HCT116 (cell line): ENCODE measurements at regions not wholly inside any gene's neighbourhood (a gene's known extent, or its start where the extent isn't known, plus 50 kb on each side); places are given as distances from the start of the nearest gene placed in this dataset.

Experiments used
- ATAC-seq: fragments of 200-7000 bp; cut with Tn5 transposase; 2 replicates; pipeline ENCODE4 v1.9.1; 2020; ENCODE audit warnings: mild to moderate bottlenecking, moderate library complexity
- BruUV-seq: library from RNA; stranded (reverse); fragments of 400-500 nt; replicated peaks from 2 replicates; lab custom pipeline; 2021; lab: Mats Ljungman, UMichigan
- CTCF ChIA-PET: fragments of 300-600 bp; sonication (Branson Sonifier 250); formaldehyde crosslinking; loops from one replicate; lab custom pipeline; 2021; ENCODE audit warnings: antibody characterized with exemption; lab: Charles Lee
- POLR2A ChIA-PET: fragments of 300-600, 350-600 bp; sonication (Branson Sonifier 250); formaldehyde crosslinking; loops from one replicate; lab custom pipeline; 2021; ENCODE audit warnings: antibody characterized with exemption; lab: Charles Lee
- RAD21 ChIA-PET, 2 experiments: fragments of 300-600 bp; sonication (Branson Sonifier 250); formaldehyde crosslinking; loops; one replicate each; lab custom pipeline; 2023; ENCODE audit warnings: low total read pairs in 2 of 2; ENCODE audit not compliant: uncharacterized antibody in 2 of 2, unreplicated experiment in 2 of 2, low non-redundant PET in 1 of 2; lab: Charles Lee
- DNase-seq: peaks from one replicate; pipeline ENCODE4 v3.0.0-alpha.2; 2010; ENCODE audit warnings: low read depth, low spot score
- H2AFZ ChIP-seq: fragments of 200-600 bp; shearing (Covaris generic), sonication (generic); 2 replicates; pipeline ENCODE4 v1.6.1; 2017; ENCODE audit warnings: low read depth, mixed run types, mixed read lengths, antibody characterized with exemption, low read length; ENCODE audit not compliant: poor library complexity, severe bottlenecking
- H3K27ac ChIP-seq: 2 replicates; pipeline ENCODE4 v1.5.1; 2012; ENCODE audit warnings: low read depth, low read length
- H3K27me3 ChIP-seq: fragments of 200-600 bp; sonication (generic); 2 replicates; pipeline ENCODE4 v1.6.1; 2016; ENCODE audit warnings: mixed run types, low read length, mixed read lengths; ENCODE audit not compliant: insufficient read depth
- H3K36me3 ChIP-seq, 2 experiments: fragments of 200-500 bp in 1 of 2; fragments of 200-600 bp in 1 of 2; sonication (Bioruptor generic) in 1 of 2; sonication (generic) in 1 of 2; 2 replicates each; pipeline versions ENCODE4 v1.5.1 to v1.6.1; 2014 to 2016; ENCODE audit warnings: low read length in 2 of 2, inconsistent platforms in 1 of 2, mixed read lengths in 1 of 2, mixed run types in 1 of 2; ENCODE audit not compliant: insufficient read depth in 2 of 2, control insufficient read depth in 1 of 2
- H3K4me1 ChIP-seq, 2 experiments: fragments of 200-600 bp in 1 of 2; sonication (generic) in 1 of 2; 2 replicates each; pipeline versions ENCODE4 v1.5.1 to v1.6.1; 2012 to 2017; ENCODE audit warnings: low read length in 2 of 2, inconsistent platforms in 1 of 2, mild to moderate bottlenecking in 1 of 2, mixed read lengths in 1 of 2, mixed run types in 1 of 2, moderate library complexity in 1 of 2; ENCODE audit not compliant: insufficient read depth in 2 of 2, control insufficient read depth in 1 of 2
- H3K4me2 ChIP-seq: fragments of 200-600 bp; sonication (generic); 2 replicates; pipeline ENCODE4 v1.6.1; 2017; ENCODE audit warnings: mixed run types, low read length, mixed read lengths
- H3K4me3 ChIP-seq, 2 experiments: fragments of 200-600 bp in 1 of 2; sonication (generic) in 1 of 2; replicated peaks in 1 of 2; 2 replicates each; pipeline ENCODE4 v1.5.1; 2011 to 2016; ENCODE audit warnings: low read length in 2 of 2, control low read depth in 1 of 2, low read depth in 1 of 2, mild to moderate bottlenecking in 1 of 2, mixed read lengths in 1 of 2, mixed run types in 1 of 2
- H3K79me2 ChIP-seq: fragments of 200-600 bp; sonication (generic); 2 replicates; pipeline ENCODE4 v1.6.1; 2017; ENCODE audit warnings: mild to moderate bottlenecking, mixed run types, low read length, moderate library complexity, mixed read lengths; ENCODE audit not compliant: insufficient read depth
- H3K9ac ChIP-seq: fragments of 200-600 bp; sonication (generic); 2 replicates; pipeline ENCODE4 v1.6.1; 2016; ENCODE audit warnings: low read length, mixed read lengths
- H3K9me2 ChIP-seq: fragments of 200-600 bp; sonication (generic), shearing (Covaris generic); 2 replicates; pipeline ENCODE4 v1.6.1; 2017; ENCODE audit warnings: mixed run types, mild to moderate bottlenecking, moderate library complexity; ENCODE audit not compliant: insufficient read depth
- H3K9me3 ChIP-seq, 2 experiments: fragments of 200-500 bp in 1 of 2; fragments of 200-600 bp in 1 of 2; sonication (Bioruptor generic) in 1 of 2; sonication (generic) in 1 of 2; 2 replicates each; pipeline ENCODE4 v1.6.1; 2014 to 2017; ENCODE audit warnings: low read length in 2 of 2, mixed read lengths in 2 of 2, inconsistent platforms in 1 of 2, low read depth in 1 of 2, mild to moderate bottlenecking in 1 of 2, mixed run types in 1 of 2, moderate library complexity in 1 of 2; ENCODE audit not compliant: control insufficient read depth in 1 of 2, insufficient read depth in 1 of 2
- H4K20me1 ChIP-seq: fragments of 200-600 bp; sonication (generic), shearing (Covaris generic); 2 replicates; pipeline ENCODE4 v1.6.1; 2017; ENCODE audit warnings: mixed run types, mild to moderate bottlenecking, moderate library complexity; ENCODE audit not compliant: insufficient read depth
- CBX3 ChIP-seq: IDR thresholded peaks from 2 replicates; pipeline ENCODE4 v1.6.1; 2012; ENCODE audit warnings: low read depth
- EGR1 ChIP-seq: IDR thresholded peaks from 2 replicates; pipeline ENCODE4 v1.6.1; 2012; ENCODE audit warnings: low read depth
- ELF1 ChIP-seq: IDR thresholded peaks from 2 replicates; pipeline ENCODE4 v1.6.1; 2012; ENCODE audit warnings: low read depth, borderline replicate concordance
- EZH2 ChIP-seq: fragments of 200-600 bp; sonication (generic); IDR thresholded peaks from 2 replicates; pipeline ENCODE4 v1.6.1; 2017; ENCODE audit warnings: antibody characterized with exemption, mixed run types
- FOSL1 ChIP-seq: IDR thresholded peaks from 2 replicates; pipeline ENCODE4 v1.6.1; 2012; ENCODE audit warnings: low read depth
- JUND ChIP-seq: IDR thresholded peaks from 2 replicates; pipeline ENCODE4 v1.6.1; 2012
- POLR2AphosphoS5 ChIP-seq: IDR thresholded peaks from 2 replicates; pipeline ENCODE4 v1.6.1; 2011; ENCODE audit warnings: mild to moderate bottlenecking, low read depth, low read length, moderate library complexity
- SIN3A ChIP-seq: IDR thresholded peaks from 2 replicates; pipeline ENCODE4 v1.6.1; 2012; ENCODE audit warnings: low read depth
- SP1 ChIP-seq: IDR thresholded peaks from 2 replicates; pipeline ENCODE4 v1.6.1; 2012; ENCODE audit warnings: low read depth
- ZNF274 ChIP-seq: fragments of 200-500 bp; sonication (Bioruptor generic); IDR thresholded peaks from 2 replicates; pipeline ENCODE4 v1.6.1; 2014; ENCODE audit warnings: mild to moderate bottlenecking, low read depth, low read length, inconsistent platforms
- intact Hi-C: fragments of 100-400 bp; cut with micrococcal nuclease; formaldehyde crosslinking; loops from 2 replicates; pipeline ENCODE4 v1.10.0; 2022
- TF ChIP-seq, protein P1 (sequence below): IDR thresholded peaks from 2 replicates; pipeline ENCODE4 v1.6.1; 2012
- TF ChIP-seq, protein P2 (sequence below): IDR thresholded peaks from 2 replicates; pipeline ENCODE4 v1.6.1; 2012
- TF ChIP-seq, protein P3 (sequence below): IDR thresholded peaks from 2 replicates; pipeline ENCODE4 v1.6.1; 2012; ENCODE audit warnings: low read depth
- TF ChIP-seq, protein P4 (sequence below): IDR thresholded peaks from 2 replicates; pipeline ENCODE4 v1.6.1; 2011; ENCODE audit warnings: mild to moderate bottlenecking, low read length, moderate library complexity; ENCODE audit not compliant: insufficient replicate concordance; ENCODE audit errors: extremely low read depth

DNA sequence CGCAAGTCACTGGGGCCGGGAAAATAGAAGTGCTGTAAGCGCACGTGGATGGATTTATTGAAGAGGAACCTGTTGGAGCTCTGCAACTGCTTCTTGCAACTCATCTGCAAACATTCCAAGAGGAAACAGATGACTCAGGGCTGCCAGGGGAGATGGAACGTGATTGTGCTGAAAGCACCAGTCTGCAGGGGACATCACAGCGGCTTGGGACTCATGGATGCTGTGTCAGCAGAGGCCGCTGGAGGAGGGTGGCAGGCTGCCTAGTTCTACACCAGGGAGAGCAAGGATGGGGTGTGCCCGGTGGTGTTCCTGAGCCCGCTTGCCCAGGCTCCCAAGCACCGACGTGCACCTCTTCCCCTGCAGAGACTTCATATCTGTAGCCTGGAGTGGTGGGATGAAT, 515.7 kb downstream of the TCERG1L start:
- Histone ChIP-seq H3K4me3 (no peak overlapping the region), H3K36me3 (no peaks in the 10 kb centered on the region), H3K4me2 (no peak overlapping the region), H4K20me1 (no peaks in the 10 kb centered on the region), H3K9me2 (no peaks in the 10 kb centered on the region), H2AFZ (no peak overlapping the region), H3K4me1 (no peaks in the 10 kb centered on the region), H3K9me3 (no peaks in the 10 kb centered on the region), H3K79me2 (no peaks in the 10 kb centered on the region), H3K9ac (no peak overlapping the region), H3K27me3 (no peaks in the 10 kb centered on the region), H3K27ac (no peak overlapping the region)
- no peak for ATAC-seq
- RAD21 ChIA-PET = no interaction called here
- TF ChIP-seq, protein P1, sequence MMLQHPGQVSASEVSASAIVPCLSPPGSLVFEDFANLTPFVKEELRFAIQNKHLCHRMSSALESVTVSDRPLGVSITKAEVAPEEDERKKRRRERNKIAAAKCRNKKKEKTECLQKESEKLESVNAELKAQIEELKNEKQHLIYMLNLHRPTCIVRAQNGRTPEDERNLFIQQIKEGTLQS = no peak
- TF ChIP-seq JUND = no peak
- TF ChIP-seq, protein P2, sequence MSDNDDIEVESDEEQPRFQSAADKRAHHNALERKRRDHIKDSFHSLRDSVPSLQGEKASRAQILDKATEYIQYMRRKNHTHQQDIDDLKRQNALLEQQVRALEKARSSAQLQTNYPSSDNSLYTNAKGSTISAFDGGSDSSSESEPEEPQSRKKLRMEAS = no peak
- TF ChIP-seq SIN3A = no peak
- TF ChIP-seq FOSL1 = no peak
- no peak for TF ChIP-seq ELF1
- no peak for TF ChIP-seq CBX3
- TF ChIP-seq, protein P3, sequence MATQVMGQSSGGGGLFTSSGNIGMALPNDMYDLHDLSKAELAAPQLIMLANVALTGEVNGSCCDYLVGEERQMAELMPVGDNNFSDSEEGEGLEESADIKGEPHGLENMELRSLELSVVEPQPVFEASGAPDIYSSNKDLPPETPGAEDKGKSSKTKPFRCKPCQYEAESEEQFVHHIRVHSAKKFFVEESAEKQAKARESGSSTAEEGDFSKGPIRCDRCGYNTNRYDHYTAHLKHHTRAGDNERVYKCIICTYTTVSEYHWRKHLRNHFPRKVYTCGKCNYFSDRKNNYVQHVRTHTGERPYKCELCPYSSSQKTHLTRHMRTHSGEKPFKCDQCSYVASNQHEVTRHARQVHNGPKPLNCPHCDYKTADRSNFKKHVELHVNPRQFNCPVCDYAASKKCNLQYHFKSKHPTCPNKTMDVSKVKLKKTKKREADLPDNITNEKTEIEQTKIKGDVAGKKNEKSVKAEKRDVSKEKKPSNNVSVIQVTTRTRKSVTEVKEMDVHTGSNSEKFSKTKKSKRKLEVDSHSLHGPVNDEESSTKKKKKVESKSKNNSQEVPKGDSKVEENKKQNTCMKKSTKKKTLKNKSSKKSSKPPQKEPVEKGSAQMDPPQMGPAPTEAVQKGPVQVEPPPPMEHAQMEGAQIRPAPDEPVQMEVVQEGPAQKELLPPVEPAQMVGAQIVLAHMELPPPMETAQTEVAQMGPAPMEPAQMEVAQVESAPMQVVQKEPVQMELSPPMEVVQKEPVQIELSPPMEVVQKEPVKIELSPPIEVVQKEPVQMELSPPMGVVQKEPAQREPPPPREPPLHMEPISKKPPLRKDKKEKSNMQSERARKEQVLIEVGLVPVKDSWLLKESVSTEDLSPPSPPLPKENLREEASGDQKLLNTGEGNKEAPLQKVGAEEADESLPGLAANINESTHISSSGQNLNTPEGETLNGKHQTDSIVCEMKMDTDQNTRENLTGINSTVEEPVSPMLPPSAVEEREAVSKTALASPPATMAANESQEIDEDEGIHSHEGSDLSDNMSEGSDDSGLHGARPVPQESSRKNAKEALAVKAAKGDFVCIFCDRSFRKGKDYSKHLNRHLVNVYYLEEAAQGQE = no peak
- TF ChIP-seq, protein P4, sequence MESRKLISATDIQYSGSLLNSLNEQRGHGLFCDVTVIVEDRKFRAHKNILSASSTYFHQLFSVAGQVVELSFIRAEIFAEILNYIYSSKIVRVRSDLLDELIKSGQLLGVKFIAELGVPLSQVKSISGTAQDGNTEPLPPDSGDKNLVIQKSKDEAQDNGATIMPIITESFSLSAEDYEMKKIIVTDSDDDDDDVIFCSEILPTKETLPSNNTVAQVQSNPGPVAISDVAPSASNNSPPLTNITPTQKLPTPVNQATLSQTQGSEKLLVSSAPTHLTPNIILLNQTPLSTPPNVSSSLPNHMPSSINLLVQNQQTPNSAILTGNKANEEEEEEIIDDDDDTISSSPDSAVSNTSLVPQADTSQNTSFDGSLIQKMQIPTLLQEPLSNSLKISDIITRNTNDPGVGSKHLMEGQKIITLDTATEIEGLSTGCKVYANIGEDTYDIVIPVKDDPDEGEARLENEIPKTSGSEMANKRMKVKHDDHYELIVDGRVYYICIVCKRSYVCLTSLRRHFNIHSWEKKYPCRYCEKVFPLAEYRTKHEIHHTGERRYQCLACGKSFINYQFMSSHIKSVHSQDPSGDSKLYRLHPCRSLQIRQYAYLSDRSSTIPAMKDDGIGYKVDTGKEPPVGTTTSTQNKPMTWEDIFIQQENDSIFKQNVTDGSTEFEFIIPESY = no peak
- TF ChIP-seq ZNF274 = no peak
- TF ChIP-seq POLR2AphosphoS5 = no peak
- TF ChIP-seq EGR1 = no peak
- no peak for TF ChIP-seq EZH2
- TF ChIP-seq SP1 = no peak
- CTCF ChIA-PET = no interaction called here
- no TSS peak for BruUV-seq
- POLR2A ChIA-PET = no interaction called here
- DNase-seq = no peak
- intact Hi-C loops = no loop called here
